Activated CD8-positive, alpha-beta memory T cell treated with anti-CD3 and anti-CD28 coated beads for 24 hours (primary cell): ENCODE measurements at regions not wholly inside any gene's neighbourhood (a gene's known extent, or its start where the extent isn't known, plus 50 kb on each side); places are given as distances from the start of the nearest gene placed in this dataset.

ENCODE experiments used
- DNase-seq: peaks from one replicate; pipeline ENCODE4 v3.0.0-alpha.2; 2020

DNA sequence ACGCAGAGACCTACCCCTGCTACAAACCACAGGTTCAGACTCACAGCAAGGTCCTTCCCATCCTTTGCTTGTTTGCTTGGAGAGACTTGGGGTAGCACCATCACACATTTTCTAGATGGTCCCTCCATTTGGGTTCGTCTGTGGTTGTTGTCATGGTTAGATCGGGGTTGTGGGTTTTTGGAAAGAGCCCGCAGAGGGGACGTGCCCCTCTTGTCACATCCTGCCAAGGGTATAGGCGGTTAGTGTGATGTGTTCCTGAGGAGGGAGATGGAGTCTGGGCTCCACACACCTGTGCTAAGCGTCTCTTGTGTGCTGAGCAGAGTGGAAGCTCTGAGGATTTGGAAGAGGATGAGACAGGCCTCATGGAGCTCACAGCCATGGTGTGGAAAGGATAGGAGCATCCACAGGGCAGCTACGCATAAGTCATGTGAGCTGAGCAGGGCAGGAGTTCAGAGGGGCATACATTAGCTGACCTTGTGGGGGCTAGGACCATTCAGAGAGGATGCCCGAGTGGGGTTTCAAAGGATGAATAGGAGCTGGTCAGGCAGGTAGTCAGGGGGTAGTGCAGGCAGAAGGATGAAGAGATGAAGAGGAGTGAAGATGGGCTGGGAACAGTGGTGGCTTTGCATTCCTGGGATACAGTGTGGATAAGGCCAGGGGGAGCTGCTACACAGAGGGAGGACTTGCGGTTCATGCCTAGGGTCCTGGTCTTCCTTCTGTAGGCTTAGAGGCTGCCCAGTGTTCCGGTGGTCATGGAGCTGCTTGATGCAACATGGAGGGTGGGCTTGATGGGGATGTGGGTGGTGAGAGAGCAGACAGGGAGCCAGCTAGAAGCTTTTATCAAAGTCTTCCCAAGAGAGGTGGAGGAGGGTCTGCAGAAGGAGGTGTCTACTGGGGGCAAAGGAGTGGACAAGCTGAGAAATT is 62.9 kb downstream of the ACKR3 start:
- DNase-seq, result peak; percentile 33

DNA sequence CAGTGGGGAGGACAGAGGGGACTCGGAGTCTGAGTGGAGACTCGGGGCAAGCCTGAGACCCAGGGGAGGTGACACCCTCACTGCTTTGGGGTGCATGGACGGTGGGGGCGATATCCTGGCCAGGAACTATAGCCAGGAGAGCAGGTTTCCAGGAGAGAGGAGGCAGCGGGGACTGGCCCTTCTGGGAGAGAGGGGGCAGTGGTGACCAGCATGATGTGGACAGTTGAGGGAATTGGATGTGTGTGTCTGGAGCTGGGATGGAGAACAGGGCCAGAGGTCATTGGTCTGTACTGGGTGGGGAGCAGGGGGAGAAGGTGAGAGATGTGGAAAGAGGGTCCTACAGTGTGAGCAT is 63.6 kb downstream of the ACKR3 start:
- DNase-seq, result no peak

DNA sequence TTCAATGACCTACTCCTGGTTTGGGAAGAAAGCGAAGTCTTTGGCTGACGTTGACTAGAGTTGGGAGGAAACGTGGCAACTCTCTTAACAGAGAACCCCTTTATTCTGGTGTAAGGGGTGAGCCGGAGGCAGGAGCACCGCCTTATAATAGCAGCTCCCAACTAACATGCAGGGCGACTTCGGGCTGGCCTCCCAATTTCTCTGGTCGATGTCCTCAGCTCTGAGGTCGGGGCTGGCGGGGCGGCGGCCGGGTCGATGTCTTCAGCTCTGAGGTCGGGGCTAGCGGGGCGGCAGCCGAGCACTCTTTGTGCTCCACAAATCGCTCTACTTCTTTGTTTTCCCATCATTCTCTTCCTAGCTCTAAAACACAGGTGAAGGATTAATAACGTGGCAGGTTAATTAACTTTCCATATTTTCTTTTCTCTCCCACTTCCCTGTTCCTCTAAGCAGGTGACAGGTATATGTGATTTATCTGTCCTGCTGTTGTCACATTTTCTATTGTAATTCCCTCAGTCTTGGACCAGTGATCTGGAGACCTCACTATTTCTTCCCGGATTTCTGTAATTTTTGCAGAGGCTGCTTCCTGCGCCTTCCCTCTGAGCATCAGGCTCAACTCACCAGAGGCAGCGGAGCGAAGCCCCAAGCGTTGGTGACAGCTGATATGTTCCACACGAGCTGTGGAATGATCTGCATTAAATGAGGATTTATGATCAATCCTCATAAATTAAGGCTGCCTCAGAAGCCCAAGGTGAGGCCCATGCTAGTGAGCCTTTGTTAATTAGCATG is 64.3 kb downstream of the ACKR3 start:
- peak; percentile 30 for DNase-seq

DNA sequence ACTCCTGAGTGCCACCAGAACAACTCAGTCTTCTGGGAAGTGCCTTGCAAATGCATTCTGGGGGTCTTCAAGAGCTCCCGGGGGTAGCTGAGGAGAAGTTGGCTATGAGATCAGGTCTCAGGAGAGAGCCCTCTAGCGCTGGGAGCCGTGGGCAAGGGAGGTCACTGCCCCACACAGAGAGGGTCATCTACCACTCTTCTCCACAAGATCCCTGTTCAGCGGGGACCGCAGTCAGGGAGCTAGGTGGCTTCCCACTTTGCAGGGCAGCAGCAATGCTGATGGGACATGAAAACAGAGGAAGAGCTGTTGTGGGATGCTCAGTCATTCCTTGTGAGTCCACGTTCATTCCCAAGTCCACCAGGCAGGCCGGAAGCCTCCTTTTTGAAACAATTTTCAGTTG is 66.6 kb downstream of the ACKR3 start:
- DNase-seq, result peak; percentile 47

GRCh38 chr2:236636714-236637470 is 67.3 kb downstream of the ACKR3 start:
- peak; percentile 26 for DNase-seq

DNA sequence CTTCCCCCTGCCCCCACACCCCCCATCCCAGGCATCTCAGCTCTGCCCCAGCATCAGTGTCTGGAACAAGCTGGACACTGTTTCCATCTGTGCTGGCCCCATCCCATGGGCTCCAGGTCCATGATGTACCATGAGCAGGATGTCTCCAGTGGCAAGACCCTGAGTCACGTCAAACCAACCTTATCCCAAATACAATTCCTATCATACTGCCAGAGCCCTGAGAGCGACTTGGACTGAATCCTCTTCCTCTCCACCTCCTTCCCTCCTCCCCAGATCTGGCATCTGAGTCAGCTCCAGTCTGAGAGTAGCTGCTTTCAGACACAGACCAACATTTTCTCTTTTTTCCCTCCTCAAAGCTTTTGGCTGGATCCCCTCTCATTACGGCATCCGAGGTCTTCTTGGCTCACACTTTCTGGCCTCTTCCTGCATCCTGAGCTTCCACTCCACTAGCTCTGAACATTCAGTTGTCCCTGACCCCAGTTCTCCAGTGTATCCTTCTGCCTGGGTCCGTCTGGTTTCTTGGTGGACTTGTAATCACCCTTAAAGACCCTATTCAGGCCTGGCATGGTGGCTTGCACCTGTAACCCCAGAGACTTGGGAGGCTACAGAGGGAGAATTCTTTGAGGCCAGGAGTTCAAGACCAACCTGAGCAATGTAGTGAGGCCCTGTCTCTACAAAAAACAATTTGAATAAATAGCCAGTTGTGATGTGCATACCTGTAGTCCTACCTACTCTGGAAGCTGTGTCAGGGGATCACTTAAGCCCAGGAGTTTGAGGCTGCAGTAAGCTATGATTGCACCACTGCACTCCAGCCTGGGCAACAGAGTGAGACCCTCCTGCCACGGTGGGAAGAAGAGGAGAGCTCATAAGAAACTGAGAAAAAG is 68.3 kb downstream of the ACKR3 start:
- peak; percentile 33 for DNase-seq

DNA sequence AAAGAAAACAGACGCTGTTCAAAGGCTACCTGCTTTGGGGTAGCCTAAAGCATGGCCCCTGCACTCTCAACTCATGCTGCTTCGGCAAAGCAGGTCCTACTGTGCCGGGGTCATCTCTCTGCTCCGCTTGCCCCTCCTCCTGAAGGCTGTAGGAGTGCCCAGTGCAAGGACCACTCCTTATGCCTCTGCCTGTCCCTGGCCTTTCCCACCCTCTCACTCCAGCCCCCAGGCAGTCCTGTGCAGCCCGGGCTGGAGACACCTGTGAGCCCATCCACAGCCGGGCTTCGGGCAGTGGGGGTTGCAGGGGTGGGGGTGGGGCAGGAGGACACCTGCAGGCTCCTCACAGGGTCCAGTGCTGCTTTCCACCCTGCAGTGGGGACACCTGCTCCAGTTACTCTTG is 69.1 kb downstream of the ACKR3 start:
- DNase-seq, result peak; percentile 43

- no peak for DNase-seq
These were observed 70.0 kb downstream of the ACKR3 start for GRCh38 chr2:236639461-236640235.

DNA sequence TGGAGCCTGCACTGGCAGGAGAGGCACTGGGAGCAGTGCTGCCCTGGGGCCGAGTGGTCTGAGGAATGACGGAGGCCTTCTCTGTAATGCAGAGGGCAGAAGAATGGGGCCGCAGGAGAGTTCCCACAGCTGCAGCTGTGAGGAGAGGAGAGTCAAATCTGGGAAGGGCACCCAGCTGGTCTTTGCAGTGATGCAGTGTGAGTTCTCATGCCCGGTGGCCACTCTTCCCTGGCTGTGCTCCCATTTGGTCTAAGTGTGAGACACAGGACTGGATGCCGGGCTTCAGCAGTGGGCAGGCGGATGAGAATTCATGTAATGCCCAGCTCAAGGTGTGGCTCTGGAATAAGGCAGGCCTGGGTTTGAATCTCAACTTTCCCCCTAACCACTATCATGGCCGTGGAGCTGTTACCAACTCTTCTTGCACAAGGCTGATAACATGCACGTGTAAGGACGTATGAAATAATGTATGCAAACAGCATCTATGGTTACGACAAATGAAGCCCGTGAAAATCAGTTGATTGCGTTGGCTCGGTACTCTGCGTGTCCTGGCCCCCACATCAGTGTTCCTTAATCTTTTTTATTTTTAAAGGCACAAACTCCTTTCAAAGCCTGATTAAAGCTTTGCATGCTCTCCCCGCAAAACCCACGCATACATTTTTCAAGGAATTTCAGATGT is 71.6 kb downstream of the ACKR3 start:
- peak; percentile 28 for DNase-seq

DNA sequence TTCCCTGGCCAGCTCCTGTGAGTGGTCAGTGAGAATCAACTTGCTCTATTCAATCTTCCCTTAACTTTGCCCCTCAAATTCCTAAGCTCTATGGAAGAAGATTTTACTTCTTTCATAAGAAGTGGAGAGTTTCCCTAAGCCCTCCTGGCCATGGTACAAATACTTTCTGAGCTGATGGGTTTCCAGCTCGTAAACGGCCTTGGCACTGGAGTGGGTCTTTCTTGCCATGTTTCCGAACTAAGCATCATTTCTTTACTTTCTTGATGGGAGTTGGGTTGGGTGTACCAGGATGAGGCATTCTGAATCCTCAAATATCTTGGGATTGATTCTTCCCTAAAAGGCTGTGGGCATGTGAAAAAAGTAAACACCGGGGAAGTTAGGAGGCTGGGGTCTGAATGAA is 72.5 kb downstream of the ACKR3 start:
- no peak for DNase-seq

- DNase-seq, result peak; percentile 19
These were observed 73.1 kb downstream of the ACKR3 start for GRCh38 chr2:236642584-236643291.

DNA sequence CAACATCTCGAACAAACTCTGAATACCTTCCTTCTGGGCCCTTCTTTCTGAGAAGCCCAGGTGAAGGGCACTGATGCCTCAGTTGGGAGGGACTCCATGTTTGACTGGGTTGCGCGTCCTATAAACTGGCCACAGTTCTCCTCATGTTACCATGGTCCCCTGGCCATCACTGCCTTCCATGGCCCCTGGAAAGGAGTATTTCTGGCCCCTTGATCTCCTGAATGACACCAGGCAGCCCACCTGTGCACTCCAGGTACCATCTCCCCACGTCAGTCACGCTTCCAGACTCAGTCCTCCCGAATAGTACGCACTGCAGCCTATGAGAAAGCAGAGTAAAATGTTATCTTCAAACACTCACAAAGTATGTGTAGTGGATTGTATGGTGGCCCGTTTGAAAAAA is 73.9 kb downstream of the ACKR3 start:
- peak; percentile 37 for DNase-seq

DNA sequence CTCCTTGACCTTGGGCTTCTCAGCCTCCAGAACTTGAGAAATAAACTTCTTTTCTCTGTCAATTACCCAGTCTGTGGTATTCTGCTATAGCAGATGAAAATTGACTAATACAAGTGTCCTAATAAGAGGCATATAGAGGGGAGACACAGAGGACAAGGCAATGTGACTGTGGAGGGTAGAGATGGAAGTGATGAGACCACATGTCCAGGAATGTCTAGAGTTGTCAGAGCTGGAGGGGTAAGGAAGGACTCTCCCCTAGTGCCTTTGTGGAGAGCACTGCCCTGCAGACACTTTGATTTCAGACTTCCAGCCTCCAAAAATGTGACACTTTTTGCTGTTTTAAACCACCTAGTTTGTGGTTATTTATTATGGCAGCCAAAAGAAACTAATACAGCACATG is 74.4 kb downstream of the ACKR3 start:
- DNase-seq, result no peak

- peak; percentile 44 for DNase-seq
These were observed 74.9 kb downstream of the ACKR3 start for GRCh38 chr2:236644502-236644911.

DNA sequence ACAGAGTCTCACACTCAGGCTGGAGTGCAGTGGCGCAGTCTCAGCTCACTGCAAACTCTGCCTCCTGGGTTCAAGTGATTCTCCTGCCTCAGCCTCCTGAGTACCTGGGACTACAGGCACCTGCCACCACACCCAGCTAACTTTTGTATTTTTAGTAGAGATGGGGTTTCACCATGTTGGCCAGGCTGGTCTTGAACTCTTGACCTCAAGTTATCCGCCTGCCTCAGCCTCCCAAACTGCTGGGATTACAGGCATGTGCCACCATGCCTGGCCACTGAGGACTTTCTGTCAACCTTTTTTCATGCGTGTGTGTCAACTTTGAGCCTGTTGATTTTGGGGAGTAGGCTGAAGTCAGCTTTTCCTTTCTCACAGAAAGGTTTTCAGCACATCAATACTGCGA is 75.5 kb downstream of the ACKR3 start:
- DNase-seq, result peak; percentile 21

DNA sequence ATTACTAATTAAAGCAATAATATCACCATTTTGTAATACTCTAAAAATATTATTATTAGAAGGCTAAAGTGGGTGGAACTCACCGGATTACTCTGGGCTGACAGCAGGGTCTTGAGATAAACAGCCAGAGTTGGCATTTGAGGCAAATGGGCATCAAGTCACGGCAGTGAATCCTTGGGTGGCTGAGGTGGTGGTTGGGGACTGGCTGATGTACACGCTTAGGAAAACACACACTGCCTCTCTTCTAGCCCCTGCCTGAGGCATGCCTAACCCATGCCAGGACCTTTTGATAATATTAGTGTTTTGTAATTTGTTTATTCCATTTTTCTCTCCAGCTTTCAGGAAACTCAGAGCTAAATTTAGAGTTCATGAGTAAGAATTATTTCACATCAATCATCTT is 76.8 kb downstream of the ACKR3 start:
- no peak for DNase-seq

- DNase-seq, result no peak
These were observed 77.2 kb downstream of the ACKR3 start for GRCh38 chr2:236646871-236647270.

DNA sequence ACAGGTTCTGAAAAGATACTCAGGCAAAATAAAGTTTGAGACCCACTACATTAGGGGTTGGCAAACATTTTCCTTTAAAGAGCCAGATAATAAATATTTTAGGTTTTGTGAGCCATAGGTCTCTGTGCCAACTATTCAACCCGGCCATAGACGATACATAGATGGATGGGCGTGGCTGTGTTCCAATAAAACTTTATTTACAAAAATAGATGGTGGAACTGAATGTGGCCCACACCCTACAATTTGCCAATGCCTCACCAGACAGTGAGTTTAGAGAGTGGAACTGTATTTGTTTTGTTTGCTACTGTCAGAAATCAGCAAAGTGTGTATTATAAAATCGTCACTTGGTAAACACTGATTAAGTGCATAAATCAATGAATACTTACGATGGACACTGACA is 78.0 kb downstream of the ACKR3 start:
- DNase-seq, result no peak

DNA sequence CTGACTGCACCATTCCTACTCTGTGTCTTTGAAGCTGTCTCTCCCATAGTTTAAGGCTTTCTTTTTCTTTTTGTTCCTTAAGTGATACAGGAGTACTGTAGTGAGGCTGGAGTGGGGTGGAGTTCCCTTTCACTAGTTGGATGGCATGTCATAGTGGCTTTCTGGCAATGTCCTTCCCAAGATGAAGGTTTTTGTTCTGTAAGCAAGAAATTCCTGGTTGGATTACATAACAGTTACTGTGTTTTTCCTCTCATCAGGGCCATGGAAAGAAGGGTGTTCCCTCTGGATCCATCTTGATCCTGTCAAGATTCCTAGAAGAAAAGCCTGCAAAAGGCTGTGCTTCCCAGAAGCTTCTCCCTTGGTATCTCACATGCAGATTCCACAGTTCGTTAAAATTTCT is 84.2 kb downstream of the ACKR3 start:
- no peak for DNase-seq

DNA sequence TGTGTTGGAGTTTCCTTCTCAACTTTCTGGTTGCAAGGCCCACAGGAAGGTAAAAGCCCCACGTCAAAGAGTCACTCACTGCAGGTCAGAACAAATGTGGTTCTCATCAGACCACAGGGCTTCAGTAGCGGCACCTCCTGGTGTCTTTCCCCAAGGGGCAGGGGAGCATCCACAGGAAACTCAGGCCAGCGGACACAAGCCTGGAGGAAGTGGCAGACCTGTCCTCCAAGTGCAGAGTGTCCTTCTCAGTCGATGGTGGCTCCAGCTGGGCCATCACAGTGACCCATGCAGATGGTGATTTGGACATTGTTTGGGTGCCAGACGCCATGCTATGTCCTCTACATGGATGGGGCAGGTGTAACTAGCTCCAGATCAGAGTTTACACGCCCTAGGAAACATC is 84.9 kb downstream of the ACKR3 start:
- DNase-seq, result peak; percentile 37
